IPS-18a (cell line): ENCODE measurements at regions not wholly inside any gene's neighbourhood (a gene's known extent, or its start where the extent isn't known, plus 50 kb on each side); places are given as distances from the start of the nearest gene placed in this dataset.

ENCODE experiments used
- H3K27ac ChIP-seq: one replicate; pipeline ENCODE4 v1.5.1; 2013; ENCODE audit warnings: low read length
- H3K27me3 ChIP-seq: one replicate; pipeline ENCODE4 v1.6.1; 2013; ENCODE audit warnings: mild to moderate bottlenecking, low read length; ENCODE audit not compliant: control insufficient read depth, insufficient read depth
- H3K36me3 ChIP-seq: one replicate; pipeline ENCODE4 v1.6.1; 2013; ENCODE audit warnings: low read depth, low read length; ENCODE audit not compliant: control insufficient read depth
- H3K4me1 ChIP-seq: one replicate; pipeline ENCODE4 v1.6.1; 2013; ENCODE audit warnings: low read depth, low read length; ENCODE audit not compliant: control insufficient read depth
- H3K4me3 ChIP-seq: one replicate; pipeline ENCODE4 v1.5.1; 2013; ENCODE audit warnings: low read length
- H3K9ac ChIP-seq: one replicate; pipeline ENCODE4 v1.6.1; 2013; ENCODE audit warnings: mild to moderate bottlenecking, low read length, moderate library complexity
- H3K9me3 ChIP-seq: one replicate; pipeline ENCODE4 v1.6.1; 2013; ENCODE audit warnings: low read depth, low read length; ENCODE audit not compliant: control insufficient read depth

- Histone ChIP-seq H3K4me1 (peaks cover 7% of the 10 kb centered on the region), H3K9me3 (no peaks in the 10 kb centered on the region), H3K4me3 (no peak overlapping the region), H3K27me3 (no peaks in the 10 kb centered on the region), H3K27ac (no peak overlapping the region), H3K36me3 (no peaks in the 10 kb centered on the region), H3K9ac (no peak overlapping the region)
Observed at GRCh38 chr12:115857160-115857920, 420.2 kb downstream of the MED13L start.

DNA sequence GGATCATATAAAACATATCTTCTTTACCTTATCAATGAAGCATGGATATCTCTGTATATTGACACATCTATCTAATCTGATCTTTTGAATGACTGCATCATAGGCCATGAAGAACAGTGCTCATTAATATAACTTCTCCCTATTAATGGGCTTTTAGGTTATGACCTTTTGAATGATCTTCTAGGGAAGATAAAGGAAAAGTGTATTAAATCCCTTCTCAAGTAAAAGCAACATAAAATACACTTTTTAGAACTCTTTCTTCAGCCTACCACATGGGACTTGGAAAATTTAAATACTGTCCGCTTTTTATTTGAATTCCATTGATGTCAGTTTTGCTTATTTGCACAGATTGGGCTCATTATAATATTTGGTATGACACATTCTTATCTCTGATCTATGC, 425.4 kb downstream of the MED13L start:
- no peak overlapping the region for H3K27ac ChIP-seq
- H3K27me3 ChIP-seq: no peaks in the 10 kb centered on the region
- no peaks in the 10 kb centered on the region for H3K36me3 ChIP-seq
- H3K4me3 ChIP-seq: no peak overlapping the region
- H3K4me1 ChIP-seq: no peaks in the 10 kb centered on the region
- no peaks in the 10 kb centered on the region for H3K9me3 ChIP-seq
- no peak overlapping the region for H3K9ac ChIP-seq

DNA sequence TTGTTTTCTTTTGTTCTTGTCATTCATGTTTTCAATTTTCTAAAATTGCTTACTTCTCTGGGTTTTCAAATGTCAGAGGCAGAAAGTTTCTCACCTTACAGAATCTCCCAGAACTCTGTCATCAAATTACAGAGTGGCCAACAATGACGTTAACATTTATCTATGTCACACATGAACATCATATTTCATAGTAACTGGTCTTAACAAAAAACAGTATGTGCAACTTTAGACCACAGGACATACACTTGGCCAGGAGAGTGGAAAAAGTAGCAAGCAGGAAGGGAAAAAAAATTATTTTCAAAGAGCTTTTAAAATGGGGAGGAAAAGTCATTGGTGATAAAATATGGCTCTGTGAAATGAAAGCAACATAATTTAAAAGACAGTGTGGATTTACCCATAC, 426.5 kb downstream of the MED13L start:
- H3K9ac ChIP-seq: no peak overlapping the region
- no peaks in the 10 kb centered on the region for H3K36me3 ChIP-seq
- H3K4me3 ChIP-seq: no peak overlapping the region
- no peak overlapping the region for H3K27ac ChIP-seq
- no peaks in the 10 kb centered on the region for H3K9me3 ChIP-seq
- H3K4me1 ChIP-seq: no peaks in the 10 kb centered on the region
- no peaks in the 10 kb centered on the region for H3K27me3 ChIP-seq

GRCh38 chr12:115849262-115849943, 428.1 kb downstream of the MED13L start:
- Histone ChIP-seq H3K4me1 (no peaks in the 10 kb centered on the region), H3K27ac (no peak overlapping the region), H3K4me3 (no peak overlapping the region), H3K36me3 (no peaks in the 10 kb centered on the region), H3K9me3 (no peaks in the 10 kb centered on the region), H3K9ac (no peak overlapping the region), H3K27me3 (no peaks in the 10 kb centered on the region)

DNA sequence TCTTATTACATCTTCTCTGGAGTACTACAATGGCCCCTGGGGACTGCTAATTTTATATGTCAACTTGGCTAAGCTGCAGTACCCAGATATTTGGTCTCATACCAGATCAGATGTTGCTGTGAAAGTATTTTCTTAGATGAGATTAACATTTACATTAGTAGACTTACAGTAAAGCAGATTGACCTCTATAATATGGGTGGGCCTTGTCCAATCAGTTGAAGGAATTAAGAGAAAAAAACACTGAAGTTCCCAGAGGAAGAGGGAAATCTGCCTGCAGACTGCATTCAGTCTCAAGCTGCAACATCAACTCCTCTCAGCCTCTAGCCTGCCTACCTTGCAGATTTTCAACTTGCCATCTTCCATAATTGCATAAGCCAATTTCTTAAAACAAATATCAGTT, 430.1 kb downstream of the MED13L start:
- no peaks in the 10 kb centered on the region for H3K4me1 ChIP-seq
- no peak overlapping the region for H3K4me3 ChIP-seq
- no peaks in the 10 kb centered on the region for H3K36me3 ChIP-seq
- H3K27ac ChIP-seq: no peak overlapping the region
- H3K27me3 ChIP-seq: no peaks in the 10 kb centered on the region
- no peaks in the 10 kb centered on the region for H3K9me3 ChIP-seq
- no peak overlapping the region for H3K9ac ChIP-seq

DNA sequence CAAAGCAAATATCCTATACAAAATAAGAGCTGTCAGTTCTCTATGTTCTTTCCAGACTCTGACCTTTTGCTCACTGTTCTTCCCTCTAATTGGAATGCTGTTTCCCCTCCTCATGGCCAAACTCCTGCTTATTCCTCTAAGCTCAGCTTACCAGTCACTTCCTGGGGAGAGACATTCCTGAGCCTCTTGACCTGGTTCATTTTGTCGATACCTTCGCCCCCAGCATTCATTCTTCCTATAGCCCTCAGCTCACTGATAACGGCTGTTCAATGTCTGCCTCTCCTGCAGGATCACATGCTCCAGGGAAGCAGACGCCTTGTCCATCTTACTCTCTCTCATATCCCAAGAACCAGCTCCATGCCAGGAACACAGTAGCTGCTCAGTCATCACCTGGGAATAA, 431.0 kb downstream of the MED13L start:
- Histone ChIP-seq H3K36me3 (no peaks in the 10 kb centered on the region), H3K9me3 (no peaks in the 10 kb centered on the region), H3K27me3 (no peaks in the 10 kb centered on the region), H3K4me3 (no peak overlapping the region), H3K4me1 (no peaks in the 10 kb centered on the region), H3K9ac (no peak overlapping the region), H3K27ac (no peak overlapping the region)

- H3K36me3 ChIP-seq: no peaks in the 10 kb centered on the region
- no peaks in the 10 kb centered on the region for H3K4me1 ChIP-seq
- H3K9ac ChIP-seq: no peak overlapping the region
- H3K27me3 ChIP-seq: no peaks in the 10 kb centered on the region
- no peak overlapping the region for H3K4me3 ChIP-seq
- H3K27ac ChIP-seq: no peak overlapping the region
- no peaks in the 10 kb centered on the region for H3K9me3 ChIP-seq
Observed at GRCh38 chr12:115840159-115840558, 437.3 kb downstream of the MED13L start.

DNA sequence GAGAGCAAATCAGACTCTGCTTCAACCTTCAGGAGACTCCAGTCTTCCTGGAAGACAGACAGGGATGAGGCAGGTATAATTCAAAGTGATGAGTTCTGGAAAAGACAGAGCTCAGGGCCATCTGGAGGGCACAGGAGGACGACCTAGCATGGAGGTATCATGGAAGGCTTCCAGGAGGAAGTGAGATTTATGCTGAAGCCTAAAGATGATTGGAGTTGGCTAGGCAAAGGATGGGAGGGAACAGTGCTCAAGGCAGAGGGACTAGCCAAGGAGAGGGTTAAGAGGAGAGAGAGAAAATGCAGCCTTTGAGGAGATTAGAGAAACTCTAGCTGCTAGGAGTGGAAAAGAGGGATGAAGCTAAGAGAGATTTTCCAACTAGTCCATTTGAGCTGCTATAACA, 438.5 kb downstream of the MED13L start:
- no peaks in the 10 kb centered on the region for H3K27me3 ChIP-seq
- H3K27ac ChIP-seq: no peak overlapping the region
- H3K9me3 ChIP-seq: no peaks in the 10 kb centered on the region
- H3K9ac ChIP-seq: no peak overlapping the region
- H3K36me3 ChIP-seq: no peaks in the 10 kb centered on the region
- no peaks in the 10 kb centered on the region for H3K4me1 ChIP-seq
- H3K4me3 ChIP-seq: no peak overlapping the region

DNA sequence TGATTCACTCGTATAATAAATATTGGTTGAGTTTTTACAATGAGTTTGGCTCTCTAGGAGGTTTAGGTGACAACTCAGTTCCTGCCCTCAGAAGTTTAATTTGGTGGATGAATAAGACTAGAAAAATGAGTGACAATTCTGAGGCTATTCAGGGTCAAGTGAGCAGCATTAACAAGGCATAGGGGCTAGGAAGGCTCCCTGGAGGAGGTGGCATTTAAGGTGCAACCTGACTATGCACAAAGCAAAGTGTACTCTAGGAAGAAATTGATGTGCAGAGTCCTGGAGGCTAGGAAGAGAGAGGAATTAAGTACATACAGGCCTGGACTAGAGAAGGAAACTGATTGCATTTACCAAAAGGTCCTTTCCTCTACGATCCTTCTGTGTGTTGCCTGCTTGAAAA, 440.3 kb downstream of the MED13L start:
- Histone ChIP-seq H3K27ac (no peak overlapping the region), H3K9me3 (no peaks in the 10 kb centered on the region), H3K9ac (no peak overlapping the region), H3K4me1 (no peaks in the 10 kb centered on the region), H3K4me3 (no peak overlapping the region), H3K36me3 (no peaks in the 10 kb centered on the region), H3K27me3 (no peaks in the 10 kb centered on the region)

- Histone ChIP-seq H3K4me1 (no peaks in the 10 kb centered on the region), H3K4me3 (no peak overlapping the region), H3K27me3 (no peaks in the 10 kb centered on the region), H3K36me3 (no peaks in the 10 kb centered on the region), H3K9ac (no peak overlapping the region), H3K9me3 (no peaks in the 10 kb centered on the region), H3K27ac (no peak overlapping the region)
Observed at GRCh38 chr12:115835445-115835844, 442.0 kb downstream of the MED13L start.

DNA sequence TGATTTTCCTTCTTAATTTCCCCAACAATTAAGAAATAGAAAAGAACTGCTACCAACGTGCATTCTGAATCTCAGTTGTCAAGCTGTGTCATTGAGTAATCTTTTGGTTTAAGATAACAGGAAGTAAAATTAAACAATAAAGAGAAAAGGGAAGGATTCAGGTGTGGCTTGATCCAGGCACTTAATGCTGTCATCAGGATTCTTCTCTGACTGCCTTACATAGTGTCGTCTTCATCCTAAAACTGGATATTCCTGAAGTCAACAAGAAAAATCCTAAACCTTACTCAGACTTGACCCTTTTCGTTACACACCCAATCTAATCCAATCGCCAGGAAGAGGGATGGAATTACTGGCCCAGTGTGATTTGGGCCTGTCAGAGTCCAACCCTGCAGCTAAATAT, 443.8 kb downstream of the MED13L start:
- no peaks in the 10 kb centered on the region for H3K36me3 ChIP-seq
- H3K9me3 ChIP-seq: no peaks in the 10 kb centered on the region
- H3K27ac ChIP-seq: no peak overlapping the region
- no peaks in the 10 kb centered on the region for H3K27me3 ChIP-seq
- H3K4me3 ChIP-seq: no peak overlapping the region
- H3K9ac ChIP-seq: no peak overlapping the region
- no peaks in the 10 kb centered on the region for H3K4me1 ChIP-seq

DNA sequence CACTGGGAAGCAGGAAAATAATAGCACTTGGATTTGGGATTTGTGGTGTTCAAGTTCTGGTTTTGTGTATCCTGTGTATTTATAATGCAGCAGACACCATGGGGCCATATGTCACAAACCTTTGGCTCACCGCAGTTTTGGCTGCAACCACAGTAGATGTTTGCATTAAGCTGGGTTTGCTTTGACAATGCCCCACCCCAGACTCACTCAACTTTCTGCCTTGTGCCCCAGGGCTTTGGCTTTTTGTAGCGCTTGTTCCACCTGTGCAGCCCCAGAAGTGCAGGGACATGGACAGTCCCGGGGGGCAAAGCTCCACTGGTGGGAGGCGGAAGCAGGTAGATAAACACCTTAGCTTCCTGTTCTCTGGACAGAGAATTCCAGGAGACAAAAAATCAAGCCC, 446.9 kb downstream of the MED13L start:
- Histone ChIP-seq H3K4me3 (no peak overlapping the region), H3K27ac (no peak overlapping the region)

More for the DNA sequence above, 446.9 kb downstream of the MED13L start:
- no peak overlapping the region for H3K9ac ChIP-seq
- no peaks in the 10 kb centered on the region for H3K27me3 ChIP-seq
- no peaks in the 10 kb centered on the region for H3K36me3 ChIP-seq
- no peaks in the 10 kb centered on the region for H3K9me3 ChIP-seq
- H3K4me1 ChIP-seq: no peaks in the 10 kb centered on the region
